NT2/D1 (cell line): ENCODE measurements at regions not wholly inside any gene's neighbourhood (a gene's known extent, or its start where the extent isn't known, plus 50 kb on each side); places are given as distances from the start of the nearest gene placed in this dataset.
"Not testable (repeated sequence)": the region's sequence is repeated elsewhere in the genome, so short reads cannot be mapped to it uniquely, and the experiment has no call there.

Experiments
- DNase-seq: peaks from one replicate; pipeline ENCODE4 v3.0.0-alpha.2; 2011; ENCODE audit warnings: low read depth, low spot score
- H3K27me3 ChIP-seq: 2 replicates; pipeline ENCODE4 v1.6.0; 2011; ENCODE audit warnings: mild to moderate bottlenecking; ENCODE audit not compliant: insufficient read length, insufficient read depth
- H3K36me3 ChIP-seq: 2 replicates; pipeline ENCODE4 v1.6.1; 2011; ENCODE audit warnings: mild to moderate bottlenecking, low read length, mixed read lengths; ENCODE audit not compliant: insufficient read depth, insufficient read length
- H3K4me1 ChIP-seq: 2 replicates; pipeline ENCODE4 v1.5.1; 2011; ENCODE audit not compliant: insufficient read depth, insufficient read length
- H3K4me3 ChIP-seq: 2 replicates; pipeline ENCODE4 v1.5.1; 2011; ENCODE audit warnings: low read depth; ENCODE audit not compliant: insufficient read length
- H3K9ac ChIP-seq: 2 replicates; pipeline ENCODE4 v1.6.0; 2011; ENCODE audit warnings: low read depth; ENCODE audit not compliant: insufficient read length
- H3K9me3 ChIP-seq: 2 replicates; pipeline ENCODE4 v1.5.1; 2011; ENCODE audit warnings: mild to moderate bottlenecking, low read length; ENCODE audit not compliant: insufficient read depth
- SUZ12 ChIP-seq: IDR thresholded peaks from 2 replicates; pipeline ENCODE4 v1.6.1; 2011; ENCODE audit not compliant: insufficient read length, insufficient read depth; ENCODE audit errors: extremely low read depth
- YY1 ChIP-seq: IDR thresholded peaks from 2 replicates; pipeline ENCODE4 v1.6.1; 2011; ENCODE audit not compliant: insufficient read length, insufficient read depth
- ZNF274 ChIP-seq: IDR thresholded peaks from 2 replicates; pipeline ENCODE4 v1.6.1; 2011; ENCODE audit warnings: mild to moderate bottlenecking, low read depth, low read length

GRCh38 chr4:83748711-83749110, 212.8 kb downstream of the GPAT3 start:
- no peaks in the 10 kb centered on the region for H3K4me1 ChIP-seq
- no peaks in the 10 kb centered on the region for H3K27me3 ChIP-seq
- H3K9me3 ChIP-seq, result no peaks in the 10 kb centered on the region
- no peak overlapping the region for H3K4me3 ChIP-seq
- H3K36me3 ChIP-seq, result no peaks in the 10 kb centered on the region
- no peak overlapping the region for H3K9ac ChIP-seq
- TF ChIP-seq SUZ12 (no peak), YY1 (no peak), ZNF274 (no peak)
- no peak for DNase-seq

- no peak overlapping the region for H3K9ac ChIP-seq
- no peaks in the 10 kb centered on the region for H3K36me3 ChIP-seq
- no peaks in the 10 kb centered on the region for H3K4me1 ChIP-seq
- H3K4me3 ChIP-seq, result no peak overlapping the region
- no peak for TF ChIP-seq ZNF274
- no peak for TF ChIP-seq YY1
- DNase-seq, result no peak
- H3K9me3 ChIP-seq, result no peaks in the 10 kb centered on the region
- no peaks in the 10 kb centered on the region for H3K27me3 ChIP-seq
Observed at GRCh38 chr4:83738895-83739294, 203.0 kb downstream of the GPAT3 start.

- Histone ChIP-seq H3K4me3 (no peak overlapping the region), H3K27me3 (no peaks in the 10 kb centered on the region), H3K4me1 (no peaks in the 10 kb centered on the region), H3K9ac (no peak overlapping the region), H3K9me3 (no peaks in the 10 kb centered on the region), H3K36me3 (no peaks in the 10 kb centered on the region)
- DNase-seq, result no peak
- TF ChIP-seq YY1 (no peak), SUZ12 (no peak), ZNF274 (no peak)
Observed at GRCh38 chr4:83734576-83734975, 198.7 kb downstream of the GPAT3 start.

GRCh38 chr4:83732114-83732635, 196.3 kb downstream of the GPAT3 start:
- Histone ChIP-seq H3K9ac (no peak overlapping the region), H3K4me3 (no peak overlapping the region), H3K36me3 (no peaks in the 10 kb centered on the region), H3K9me3 (no peaks in the 10 kb centered on the region), H3K27me3 (no peaks in the 10 kb centered on the region), H3K4me1 (no peaks in the 10 kb centered on the region)
- TF ChIP-seq SUZ12, result no peak
- TF ChIP-seq YY1, result no peak
- no peak for TF ChIP-seq ZNF274
- DNase-seq, result no peak

GRCh38 chr4:83731609-83732008, 195.7 kb downstream of the GPAT3 start:
- Histone ChIP-seq H3K9ac (no peak overlapping the region), H3K9me3 (no peaks in the 10 kb centered on the region), H3K4me3 (no peak overlapping the region), H3K4me1 (no peaks in the 10 kb centered on the region), H3K27me3 (no peaks in the 10 kb centered on the region), H3K36me3 (no peaks in the 10 kb centered on the region)
- DNase-seq, result no peak
- TF ChIP-seq YY1 (no peak), SUZ12 (no peak), ZNF274 (no peak)

- not testable (repeated sequence) for H3K4me1 ChIP-seq, H3K4me3 ChIP-seq, H3K36me3 ChIP-seq, H3K9me3 ChIP-seq, DNase-seq, H3K9ac ChIP-seq, H3K27me3 ChIP-seq
Observed at GRCh38 chr4:83730958-83731357, 195.1 kb downstream of the GPAT3 start.

- Histone ChIP-seq H3K9me3 (no peaks in the 10 kb centered on the region), H3K4me1 (no peaks in the 10 kb centered on the region), H3K9ac (no peak overlapping the region), H3K27me3 (no peaks in the 10 kb centered on the region), H3K4me3 (no peak overlapping the region), H3K36me3 (no peaks in the 10 kb centered on the region)
- TF ChIP-seq ZNF274 (no peak), SUZ12 (no peak), YY1 (no peak)
- DNase-seq, result no peak
Observed at GRCh38 chr4:83728191-83728590, 192.3 kb downstream of the GPAT3 start.

GRCh38 chr4:83725336-83726085, 189.6 kb downstream of the GPAT3 start:
- H3K9ac ChIP-seq, result no peak overlapping the region
- no peaks in the 10 kb centered on the region for H3K9me3 ChIP-seq
- TF ChIP-seq YY1, result no peak
- no peak for TF ChIP-seq SUZ12
- TF ChIP-seq ZNF274, result no peak

More at GRCh38 chr4:83725336-83726085, 189.6 kb downstream of the GPAT3 start:
- DNase-seq, result no peak
- no peaks in the 10 kb centered on the region for H3K36me3 ChIP-seq
- no peak overlapping the region for H3K4me3 ChIP-seq
- H3K27me3 ChIP-seq, result no peaks in the 10 kb centered on the region
- H3K4me1 ChIP-seq, result no peaks in the 10 kb centered on the region
